ENCODE measurements at regions not wholly inside any gene's neighbourhood (a gene's known extent, or its start where the extent isn't known, plus 50 kb on each side); places are given as distances from the start of the nearest gene placed in this dataset.
"Not testable (repeated sequence)": the region's sequence is repeated elsewhere in the genome, so short reads cannot be mapped to it uniquely, and the experiment has no call there.

GRCh38 chr5:19235101-19235584 is 752.9 kb downstream of the CDH18 start:
- no peak for TF ChIP-seq CTCF (IDR thresholded peaks at IDR 0.05)
- intact Hi-C loops (cut with DNase I) = no loop called here
- H3K4me3 ChIP-seq = no peak overlapping the region
- no peaks in the 10 kb centered on the region for H3K27me3 ChIP-seq
- no peak overlapping the region for H3K27ac ChIP-seq
- no peak for DNase-seq (ENCODE audit: low spot score in 2 of 2)
- H3K36me3 ChIP-seq = no peaks in the 10 kb centered on the region
- no peaks in the 10 kb centered on the region for H3K4me1 ChIP-seq
- no peaks in the 10 kb centered on the region for H3K9me3 ChIP-seq

GRCh38 chr5:19240170-19240569 is 747.8 kb downstream of the CDH18 start:
- H3K9me3 ChIP-seq = no peaks in the 10 kb centered on the region
- DNase-seq (ENCODE audit: low spot score in 2 of 2) = no peak
- no peaks in the 10 kb centered on the region for H3K36me3 ChIP-seq
- intact Hi-C loops (cut with DNase I) = no loop called here
- H3K27me3 ChIP-seq = no peaks in the 10 kb centered on the region
- no peak for TF ChIP-seq CTCF (IDR thresholded peaks at IDR 0.05)
- H3K4me1 ChIP-seq = no peaks in the 10 kb centered on the region
- no peak overlapping the region for H3K4me3 ChIP-seq
- H3K27ac ChIP-seq = no peak overlapping the region

- Histone ChIP-seq H3K36me3 (no peaks in the 10 kb centered on the region), H3K9me3 (no peaks in the 10 kb centered on the region), H3K27me3 (no peaks in the 10 kb centered on the region), H3K4me3 (no peak overlapping the region), H3K4me1 (no peaks in the 10 kb centered on the region), H3K27ac (no peak overlapping the region)
- no peak for DNase-seq (ENCODE audit: low spot score in 2 of 2)
- intact Hi-C loops (cut with DNase I) = no loop called here
- no peak for TF ChIP-seq CTCF (IDR thresholded peaks at IDR 0.05)
Observed at GRCh38 chr5:19241690-19242089, 746.3 kb downstream of the CDH18 start.

GRCh38 chr5:19246191-19246590 is 741.8 kb downstream of the CDH18 start:
- DNase-seq (ENCODE audit: low spot score in 2 of 2); H3K9me3 ChIP-seq; H3K27me3 ChIP-seq; intact Hi-C loops (cut with DNase I); H3K4me3 ChIP-seq; H3K4me1 ChIP-seq; H3K36me3 ChIP-seq; H3K27ac ChIP-seq: not testable (repeated sequence)

GRCh38 chr5:19247302-19247701 is 740.7 kb downstream of the CDH18 start:
- intact Hi-C loops (cut with DNase I) = no loop called here
- Histone ChIP-seq H3K27ac (no peak overlapping the region), H3K4me1 (no peaks in the 10 kb centered on the region), H3K4me3 (no peak overlapping the region), H3K36me3 (no peaks in the 10 kb centered on the region), H3K27me3 (no peaks in the 10 kb centered on the region), H3K9me3 (no peaks in the 10 kb centered on the region)
- TF ChIP-seq CTCF (IDR thresholded peaks at IDR 0.05) = no peak
- DNase-seq (ENCODE audit: low spot score in 2 of 2) = no peak

- H3K27me3 ChIP-seq = no peaks in the 10 kb centered on the region
- intact Hi-C loops (cut with DNase I) = no loop called here
- H3K4me3 ChIP-seq = no peak overlapping the region
- DNase-seq (ENCODE audit: low spot score in 2 of 2) = no peak
- H3K27ac ChIP-seq = no peak overlapping the region
- no peaks in the 10 kb centered on the region for H3K36me3 ChIP-seq
- H3K4me1 ChIP-seq = no peaks in the 10 kb centered on the region
- H3K9me3 ChIP-seq = no peaks in the 10 kb centered on the region
- no peak for TF ChIP-seq CTCF (IDR thresholded peaks at IDR 0.05)
Observed at GRCh38 chr5:19256036-19256435, 732.0 kb downstream of the CDH18 start.
